Skeletal muscle tissue (tissue), 3 donors: ENCODE measurements at regions not wholly inside any gene's neighbourhood (a gene's known extent, or its start where the extent isn't known, plus 50 kb on each side); places are given as distances from the start of the nearest gene placed in this dataset.
A peak's percentile ranks its signal among the peaks of the same experiment; 100 is the strongest.

Experiments used
- H3K27ac ChIP-seq: one replicate; pipeline ENCODE4 v1.7.0; 2013; ENCODE audit warnings: mild to moderate bottlenecking, low read depth, low read length, inconsistent platforms
- H3K27me3 ChIP-seq, 3 donors: one replicate each; pipeline ENCODE4 v1.7.0; 2013; ENCODE audit warnings: low read length in 3 of 3; ENCODE audit not compliant: control insufficient read depth in 3 of 3, insufficient read depth in 3 of 3
- H3K36me3 ChIP-seq, 3 donors: one replicate each; pipeline ENCODE4 v1.7.0; 2013; ENCODE audit warnings: low read length in 3 of 3; ENCODE audit not compliant: control insufficient read depth in 3 of 3, insufficient read depth in 3 of 3
- H3K4me1 ChIP-seq, 3 donors: one replicate each; pipeline ENCODE4 v1.7.0; 2013; ENCODE audit warnings: low read length in 3 of 3, mild to moderate bottlenecking in 3 of 3; ENCODE audit not compliant: control insufficient read depth in 3 of 3, insufficient read depth in 3 of 3
- H3K4me3 ChIP-seq, 3 donors: one replicate each; pipeline ENCODE4 v1.7.0; 2013; ENCODE audit warnings: low read length in 3 of 3
- H3K9ac ChIP-seq, 3 donors: one replicate each; pipeline ENCODE4 v1.7.0; 2013; ENCODE audit warnings: low read length in 3 of 3, mild to moderate bottlenecking in 3 of 3, moderate library complexity in 2 of 3, low read depth in 1 of 3
- H3K9me3 ChIP-seq, 3 donors: one replicate each; pipeline ENCODE4 v1.7.0; 2013; ENCODE audit warnings: low read length in 3 of 3; ENCODE audit not compliant: control insufficient read depth in 3 of 3
- donor health status: Osteomylitis.

DNA sequence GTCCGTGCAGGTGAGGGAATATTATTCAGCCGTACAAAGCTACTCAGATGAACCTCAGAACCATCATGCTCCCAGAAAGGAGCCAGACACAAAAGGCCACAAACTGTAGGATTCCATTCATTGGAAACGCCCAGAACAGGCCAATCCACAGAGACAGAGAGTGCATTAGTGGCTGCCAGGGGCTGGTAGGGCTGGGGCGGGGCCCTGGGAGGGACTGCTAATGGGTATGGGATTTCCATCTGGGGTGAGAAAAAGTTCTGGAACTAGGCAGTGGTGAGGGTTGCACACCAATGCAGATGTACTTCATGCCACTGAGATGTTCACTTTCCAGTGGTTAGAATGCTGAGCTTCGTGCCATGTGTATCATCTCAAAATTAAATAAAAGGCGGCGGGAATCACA, 101.1 kb downstream of the RFLNA start:
- no peak overlapping the region for H3K27ac ChIP-seq
- H3K9ac ChIP-seq = peak overlapping the region in 2 of 3 donors; percentile 21 to 40

DNA sequence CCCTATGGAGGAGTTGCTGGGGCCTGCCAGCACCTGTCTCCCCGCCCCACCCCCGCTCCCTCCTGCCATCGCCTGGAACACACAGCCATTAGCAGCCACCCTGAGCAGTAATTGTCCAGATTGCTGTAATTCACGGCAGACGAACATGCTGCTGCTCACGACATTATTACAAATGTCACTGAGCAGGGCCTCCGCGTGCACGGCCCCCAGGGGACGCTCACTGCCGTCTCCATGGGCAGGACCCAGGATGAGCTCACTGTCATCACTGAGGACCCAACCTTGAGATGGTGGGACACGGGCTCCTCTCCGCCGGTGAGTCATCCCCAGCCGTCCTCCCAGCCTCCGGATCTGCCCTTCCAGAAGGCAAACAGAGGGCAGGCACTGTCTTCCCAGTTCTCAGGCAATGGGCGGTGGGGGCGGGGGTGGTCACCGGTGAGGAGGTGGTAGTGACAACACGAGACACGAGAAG, 100.4 kb downstream of the RFLNA start:
- peaks cover 76 to 93% (median 84%) of the 10 kb centered on the region in 3 donors for H3K4me1 ChIP-seq
- H3K4me3 ChIP-seq = no peak overlapping the region
- no peaks in the 10 kb centered on the region for H3K9me3 ChIP-seq
- H3K27me3 ChIP-seq = no peaks in the 10 kb centered on the region
- peaks cover 21 to 29% (median 27%) of the 10 kb centered on the region in 3 donors for H3K36me3 ChIP-seq
- H3K9ac ChIP-seq = no peak overlapping the region
- H3K27ac ChIP-seq = peak overlapping the region; percentile 10

More for the DNA sequence above, 101.1 kb downstream of the RFLNA start:
- no peak overlapping the region for H3K4me3 ChIP-seq
- H3K27me3 ChIP-seq = no peaks in the 10 kb centered on the region
- H3K36me3 ChIP-seq = peaks cover 26 to 34% (median 31%) of the 10 kb centered on the region in 3 donors
- no peaks in the 10 kb centered on the region for H3K9me3 ChIP-seq
- peaks cover 70 to 89% (median 78%) of the 10 kb centered on the region in 3 donors for H3K4me1 ChIP-seq

DNA sequence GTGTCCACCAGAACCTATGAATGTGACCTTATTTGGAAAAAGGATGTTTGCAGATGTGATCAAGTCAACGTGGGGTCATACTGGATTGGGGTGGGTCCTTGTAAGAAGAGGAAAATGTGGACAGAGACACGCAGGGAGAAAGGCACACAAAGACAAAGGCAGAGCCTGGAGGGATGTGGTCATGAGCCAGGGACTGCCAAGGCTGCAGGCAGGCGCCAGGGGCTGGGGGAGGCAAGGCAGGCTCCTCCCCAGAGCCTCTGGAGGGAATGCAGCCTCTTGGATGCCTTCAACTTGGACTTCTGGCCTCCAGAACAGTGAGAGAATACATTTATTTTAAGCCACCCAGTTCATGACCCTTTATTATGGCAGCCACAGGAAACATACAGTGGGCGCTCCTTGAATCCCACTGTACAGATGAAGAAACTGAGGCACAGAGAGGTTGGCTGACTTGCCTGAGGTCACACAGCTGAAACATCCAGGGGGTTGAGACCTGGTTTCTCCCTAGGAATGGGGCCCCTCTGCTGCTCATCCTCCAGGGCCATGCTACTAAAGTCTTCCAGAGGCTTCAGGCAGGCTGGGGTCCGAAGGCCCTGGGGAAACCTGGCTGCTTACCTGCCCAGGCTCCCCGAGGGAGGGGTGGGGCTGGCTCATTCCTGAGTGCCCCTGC, 99.7 kb downstream of the RFLNA start:
- Histone ChIP-seq H3K27ac (peak overlapping the region; percentile 10), H3K27me3 (no peaks in the 10 kb centered on the region), H3K9me3 (no peaks in the 10 kb centered on the region), H3K36me3 (peaks cover 17 to 25% (median 22%) of the 10 kb centered on the region in 3 donors), H3K4me1 (peaks cover 81 to 92% (median 86%) of the 10 kb centered on the region in 3 donors), H3K4me3 (no peak overlapping the region), H3K9ac (peak overlapping the region in 2 of 3 donors; percentile 25 to 77)

DNA sequence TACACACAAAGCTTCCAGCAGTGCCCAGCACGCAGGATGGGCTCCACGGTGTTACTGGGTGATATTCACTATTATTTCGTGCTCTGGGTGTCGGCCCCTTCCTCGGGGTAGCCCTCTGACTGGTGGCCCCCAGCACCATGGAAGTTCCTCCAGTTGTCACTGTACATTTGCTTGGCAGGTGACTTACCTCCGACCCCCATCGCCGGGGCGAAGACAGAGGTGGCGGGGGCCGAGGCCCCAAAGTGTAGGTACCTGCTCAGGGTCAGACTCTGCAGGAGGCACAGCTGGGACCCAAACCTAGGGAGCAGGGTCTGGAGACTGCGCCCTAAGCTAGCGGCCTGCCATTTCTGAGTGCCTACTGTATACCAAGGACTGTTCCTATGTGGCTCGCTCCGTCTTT, 98.9 kb downstream of the RFLNA start:
- Histone ChIP-seq H3K9me3 (no peaks in the 10 kb centered on the region), H3K4me1 (peaks cover 76 to 92% (median 85%) of the 10 kb centered on the region in 3 donors), H3K36me3 (peaks cover 17 to 25% (median 22%) of the 10 kb centered on the region in 3 donors), H3K9ac (peak overlapping the region in 2 of 3 donors; percentile 40 to 77), H3K27me3 (no peaks in the 10 kb centered on the region), H3K27ac (peak overlapping the region; percentile 98), H3K4me3 (peak overlapping the region in 1 of 3 donors; percentile 30)

DNA sequence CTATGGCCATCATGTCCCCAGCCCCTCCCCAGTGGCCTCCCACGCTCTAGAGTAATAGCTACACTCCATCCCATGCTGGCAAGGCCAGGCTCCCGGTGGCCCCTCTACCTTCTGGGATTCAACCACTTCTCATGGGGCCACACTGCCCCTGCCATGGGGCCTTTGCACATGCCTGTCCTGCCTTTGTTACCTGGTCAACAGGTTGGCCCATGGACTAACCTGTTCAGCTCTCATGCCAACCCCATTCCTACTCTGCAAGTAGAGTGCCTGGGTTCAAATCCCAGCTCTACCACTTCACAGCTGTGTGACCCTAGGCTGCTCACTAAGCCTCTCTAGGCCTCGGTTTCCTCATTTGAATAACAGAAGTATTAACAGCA, 98.5 kb downstream of the RFLNA start:
- peaks cover 13 to 22% (median 22%) of the 10 kb centered on the region in 3 donors for H3K36me3 ChIP-seq
- H3K4me1 ChIP-seq = peaks cover 73 to 90% (median 82%) of the 10 kb centered on the region in 3 donors
- H3K9me3 ChIP-seq = no peaks in the 10 kb centered on the region
- no peaks in the 10 kb centered on the region for H3K27me3 ChIP-seq
- peak overlapping the region; percentile 40 to 77 (median 60) for H3K9ac ChIP-seq
- peak overlapping the region; percentile 98 for H3K27ac ChIP-seq
- H3K4me3 ChIP-seq = peak overlapping the region in 2 of 3 donors; percentile 30 to 54

DNA sequence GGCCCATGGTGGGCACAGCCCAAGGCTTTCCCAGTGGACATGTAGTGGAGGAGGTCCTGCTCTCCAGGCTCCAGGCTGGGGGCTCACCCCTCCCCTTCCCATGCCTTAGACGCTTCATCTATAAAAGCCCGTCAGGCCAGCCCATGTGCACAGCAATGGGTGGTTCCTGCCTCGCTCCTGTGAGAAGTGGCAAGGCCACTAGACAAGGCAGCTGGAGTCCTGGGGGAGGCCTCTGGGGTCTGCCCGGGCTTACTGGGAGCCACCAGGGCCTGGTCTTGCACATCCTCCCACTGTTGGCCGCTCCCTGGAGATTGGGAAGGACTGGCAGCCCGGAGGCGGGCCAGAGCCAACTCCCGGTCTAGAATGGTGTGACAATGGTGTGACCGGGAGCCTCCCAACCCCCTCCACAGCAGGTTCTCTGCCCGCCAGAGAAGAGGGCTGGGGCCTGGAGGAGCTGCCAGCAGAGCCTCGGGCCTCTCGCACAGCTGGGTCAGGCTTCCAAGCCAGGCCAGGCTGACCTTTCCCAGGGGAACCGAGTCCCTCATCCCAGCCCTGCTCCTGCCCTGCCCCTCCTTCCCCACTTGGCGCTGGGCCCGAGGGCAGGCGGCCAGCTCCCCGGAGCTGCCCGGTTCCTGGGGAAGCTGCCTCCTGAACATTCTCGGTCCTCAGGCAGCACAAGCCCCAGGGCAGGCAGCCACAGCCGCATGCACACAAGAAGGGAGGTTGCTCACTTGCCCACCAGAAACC, 97.9 kb downstream of the RFLNA start:
- Histone ChIP-seq H3K4me3 (peak overlapping the region in 2 of 3 donors; percentile 30 to 54), H3K27me3 (no peaks in the 10 kb centered on the region), H3K9ac (peak overlapping the region; percentile 40 to 77 (median 60)), H3K27ac (peak overlapping the region; percentile 98), H3K9me3 (no peaks in the 10 kb centered on the region), H3K4me1 (peaks cover 70 to 90% (median 79%) of the 10 kb centered on the region in 3 donors), H3K36me3 (peaks cover 11 to 20% (median 18%) of the 10 kb centered on the region in 3 donors)

DNA sequence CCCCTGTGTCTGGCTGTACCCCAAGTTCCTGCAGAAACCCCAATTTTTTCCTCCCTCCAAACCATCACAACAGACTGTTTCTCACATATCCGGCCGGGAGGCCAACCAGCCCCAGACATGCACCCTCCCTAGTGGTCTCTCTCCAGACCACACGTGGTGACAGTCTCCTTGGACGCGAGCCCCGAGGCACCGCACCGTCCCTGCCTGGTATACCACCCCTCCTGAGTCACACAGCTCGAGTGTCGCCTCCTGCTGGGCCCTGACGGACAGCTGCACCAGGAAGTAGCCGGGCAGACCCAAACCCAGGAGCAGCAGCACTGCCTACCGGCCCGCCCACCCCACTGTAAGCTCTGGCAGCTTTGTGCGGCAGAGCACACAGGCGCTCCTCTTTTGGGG, 97.4 kb downstream of the RFLNA start:
- Histone ChIP-seq H3K4me3 (no peak overlapping the region), H3K27ac (peak overlapping the region; percentile 98), H3K9ac (peak overlapping the region in 2 of 3 donors; percentile 33 to 77), H3K36me3 (peaks cover 5 to 16% (median 13%) of the 10 kb centered on the region in 3 donors), H3K9me3 (no peaks in the 10 kb centered on the region), H3K27me3 (no peaks in the 10 kb centered on the region), H3K4me1 (peaks cover 67 to 87% (median 74%) of the 10 kb centered on the region in 3 donors)

DNA sequence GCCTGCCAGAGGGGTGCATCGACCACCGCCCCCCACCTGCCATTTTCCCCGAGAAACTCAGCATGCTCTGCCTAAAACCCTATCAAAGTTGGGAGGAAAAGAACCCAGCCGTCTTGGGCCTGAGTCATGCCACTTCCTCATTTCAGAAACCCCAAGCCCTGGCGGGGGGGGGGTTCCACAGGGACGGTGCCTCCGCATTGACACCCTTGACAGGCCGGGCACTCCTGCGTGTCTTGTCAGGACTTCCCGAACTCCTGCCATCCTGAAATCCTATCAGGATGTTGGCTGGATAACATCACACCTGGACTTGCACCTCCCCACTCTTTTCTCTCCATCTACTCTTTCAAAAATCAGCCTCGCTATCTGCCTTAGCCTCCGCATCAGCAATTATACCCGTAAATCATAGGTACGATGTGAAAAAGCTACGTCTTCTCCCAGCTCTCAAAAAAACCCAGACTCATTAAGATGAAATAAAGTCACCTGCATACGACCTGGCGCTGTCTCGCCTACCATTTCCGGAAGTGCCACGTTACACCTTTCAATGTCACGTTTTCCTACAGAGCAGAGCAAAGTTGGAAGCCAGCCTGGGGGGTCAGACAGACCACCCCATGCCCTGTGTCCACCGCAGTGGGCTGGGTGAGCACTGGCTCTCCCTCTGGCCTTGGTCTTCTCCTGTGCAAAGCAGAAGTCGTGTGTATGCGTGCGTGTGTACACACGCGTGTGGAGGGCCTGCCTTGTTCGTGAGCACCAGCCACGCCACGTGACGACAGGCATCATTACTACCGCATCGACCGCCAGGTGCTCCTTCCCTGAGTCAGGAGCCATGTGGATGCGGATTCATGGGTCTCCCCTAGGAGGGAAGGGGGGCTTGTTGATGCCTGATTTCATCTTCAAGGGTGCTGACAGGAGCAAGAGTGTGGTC, 96.7 kb downstream of the RFLNA start:
- no peaks in the 10 kb centered on the region for H3K9me3 ChIP-seq
- H3K4me1 ChIP-seq = peaks cover 73 to 87% (median 74%) of the 10 kb centered on the region in 3 donors
- peak overlapping the region in 1 of 3 donors; percentile 9 for H3K4me3 ChIP-seq
- peak overlapping the region in 1 of 3 donors; percentile 77 for H3K9ac ChIP-seq
- no peaks in the 10 kb centered on the region for H3K27me3 ChIP-seq
- H3K27ac ChIP-seq = peak overlapping the region; percentile 98
- H3K36me3 ChIP-seq = peaks cover 5 to 16% (median 10%) of the 10 kb centered on the region in 3 donors

DNA sequence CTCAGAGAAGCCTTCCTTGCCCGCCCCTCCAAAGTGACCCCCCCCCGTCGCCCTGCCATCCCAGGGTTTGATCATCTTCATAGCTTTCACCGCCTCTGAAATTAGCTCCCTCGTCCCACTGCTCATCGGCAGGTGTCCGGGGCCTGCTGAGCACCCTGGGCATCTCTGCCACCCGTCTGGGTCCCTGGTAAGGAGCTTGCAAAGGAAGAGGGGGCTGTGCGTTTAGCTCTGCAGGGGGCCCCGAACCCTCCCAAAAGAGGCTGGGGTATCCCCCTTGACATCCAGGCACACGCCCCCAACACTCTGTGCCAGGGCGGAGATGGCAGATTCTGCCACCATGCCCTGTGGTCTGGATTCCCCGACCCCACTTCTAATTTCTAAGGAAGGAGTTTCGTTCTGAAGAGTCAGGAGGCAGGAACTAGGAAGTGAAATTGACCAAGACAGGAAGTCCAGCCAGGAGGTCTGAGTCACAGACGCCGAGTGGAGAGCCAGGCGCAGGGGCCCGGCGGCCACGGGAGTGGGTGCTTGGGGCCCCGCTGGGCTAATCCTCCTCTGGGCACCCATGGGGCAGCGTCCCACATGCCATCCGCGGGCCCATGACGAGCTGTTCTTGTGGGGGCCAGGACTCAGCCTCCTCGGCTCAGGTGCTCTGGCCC, 95.7 kb downstream of the RFLNA start:
- Histone ChIP-seq H3K9me3 (no peaks in the 10 kb centered on the region), H3K27me3 (no peaks in the 10 kb centered on the region), H3K4me1 (peaks cover 82 to 92% (median 82%) of the 10 kb centered on the region in 3 donors), H3K9ac (no peak overlapping the region), H3K4me3 (peak overlapping the region in 1 of 3 donors; percentile 9), H3K36me3 (peaks cover 1 to 18% (median 9%) of the 10 kb centered on the region in 3 donors), H3K27ac (peak overlapping the region; percentile 98)
